ENCODE measurements at regions not wholly inside any gene's neighbourhood (a gene's known extent, or its start where the extent isn't known, plus 50 kb on each side); places are given as distances from the start of the nearest gene placed in this dataset.

DNA sequence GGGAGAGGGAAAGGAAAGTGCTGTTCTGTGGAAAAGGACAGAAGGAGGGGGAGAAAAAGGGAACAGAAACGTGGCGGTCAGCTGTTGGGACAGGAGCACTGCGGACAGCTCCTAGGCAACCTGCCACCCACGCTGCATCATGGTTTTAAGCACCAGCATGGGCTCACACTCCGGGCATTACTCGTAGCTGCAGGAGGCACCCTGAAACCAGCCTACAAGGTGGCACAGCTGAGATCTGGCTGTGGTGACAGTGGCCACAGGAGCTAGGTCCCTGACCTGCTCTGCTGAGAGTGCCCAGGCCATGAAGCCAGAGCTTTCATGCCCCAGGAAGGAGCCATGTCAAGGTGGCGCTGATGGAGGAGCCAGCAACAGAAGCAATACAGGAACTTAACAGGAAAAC, 161.4 kb upstream of the ST8SIA2 start:
- H2AFZ ChIP-seq (replicated peaks; ENCODE audit: low read length, poor library complexity), result no peak overlapping the region
- H3K27me3 ChIP-seq (ENCODE audit: control insufficient read depth, insufficient read depth, low read length), result no peaks in the 10 kb centered on the region
- POLR2A ChIA-PET (ENCODE audit: unreplicated experiment), result no interaction called here
- H3K79me1 ChIP-seq (ENCODE audit: low read depth in 1 of 2, low read length in 2 of 2), result no peaks in the 10 kb centered on the region
- H3K4ac ChIP-seq (ENCODE audit: low read depth, low read length), result no peak overlapping the region
- H3K27ac ChIP-seq (ENCODE audit: insufficient read depth, low read length), result no peak overlapping the region
- H3K36me3 ChIP-seq (ENCODE audit: control insufficient read depth, insufficient read depth, low read length), result no peaks in the 10 kb centered on the region
- H4K91ac ChIP-seq (ENCODE audit: insufficient read depth, low read depth, low read length), result no peak overlapping the region
- no peak overlapping the region for H2BK15ac ChIP-seq (ENCODE audit: low read depth, low read length)
- WGBS, 2 experiments (ENCODE audit: extremely low coverage in 2 of 2, insufficient read length in 1 of 2), result 60% methylated on average over 3 of the region's 7 CpGs; no CpG with 5 or more reads in 1 of the 2 experiments
- H2BK120ac ChIP-seq (ENCODE audit: low read depth, low read length), result no peak overlapping the region
- H4K20me1 ChIP-seq (ENCODE audit: insufficient read depth, low read length), result no peaks in the 10 kb centered on the region
- dilution Hi-C loops (cut with HindIII; ENCODE audit: low sequenced_read_pairs, unreplicated experiment) (no loop called here), in situ Hi-C loops (cut with MboI; ENCODE audit: low sequenced_read_pairs) (no loop called here), intact Hi-C loops (cut with micrococcal nuclease) (no loop called here)
- no peak overlapping the region for H2AK5ac ChIP-seq (ENCODE audit: low read depth, low read length)
- no peak overlapping the region for H3K56ac ChIP-seq (ENCODE audit: extremely low read depth, insufficient read depth, low read length)
- DNase-seq, result no peak
- H2AK9ac ChIP-seq (replicated peaks; ENCODE audit: low read depth, low read length, poor library complexity), result no peak overlapping the region
- H3K4me3 ChIP-seq (ENCODE audit: insufficient read depth, low read depth, low read length), result no peak overlapping the region
- H3K14ac ChIP-seq (replicated peaks; ENCODE audit: low read depth, low read length), result no peak overlapping the region
- CTCF ChIA-PET, result no interaction called here
- BruUV-seq (replicated peaks), result no TSS peak
- no peak for TF ChIP-seq CHD1 (IDR thresholded peaks at IDR 0.05; ENCODE audit: low read depth, low read length)
- TF ChIP-seq, protein P1, sequence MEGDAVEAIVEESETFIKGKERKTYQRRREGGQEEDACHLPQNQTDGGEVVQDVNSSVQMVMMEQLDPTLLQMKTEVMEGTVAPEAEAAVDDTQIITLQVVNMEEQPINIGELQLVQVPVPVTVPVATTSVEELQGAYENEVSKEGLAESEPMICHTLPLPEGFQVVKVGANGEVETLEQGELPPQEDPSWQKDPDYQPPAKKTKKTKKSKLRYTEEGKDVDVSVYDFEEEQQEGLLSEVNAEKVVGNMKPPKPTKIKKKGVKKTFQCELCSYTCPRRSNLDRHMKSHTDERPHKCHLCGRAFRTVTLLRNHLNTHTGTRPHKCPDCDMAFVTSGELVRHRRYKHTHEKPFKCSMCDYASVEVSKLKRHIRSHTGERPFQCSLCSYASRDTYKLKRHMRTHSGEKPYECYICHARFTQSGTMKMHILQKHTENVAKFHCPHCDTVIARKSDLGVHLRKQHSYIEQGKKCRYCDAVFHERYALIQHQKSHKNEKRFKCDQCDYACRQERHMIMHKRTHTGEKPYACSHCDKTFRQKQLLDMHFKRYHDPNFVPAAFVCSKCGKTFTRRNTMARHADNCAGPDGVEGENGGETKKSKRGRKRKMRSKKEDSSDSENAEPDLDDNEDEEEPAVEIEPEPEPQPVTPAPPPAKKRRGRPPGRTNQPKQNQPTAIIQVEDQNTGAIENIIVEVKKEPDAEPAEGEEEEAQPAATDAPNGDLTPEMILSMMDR (conservative IDR thresholded peaks at IDR 0.05; ENCODE audit: low read depth, low read length), result no peak
- no peak for TF ChIP-seq BHLHE40 (IDR thresholded peaks at IDR 0.05; ENCODE audit: low read depth, low read length)
- TF ChIP-seq, protein P2, sequence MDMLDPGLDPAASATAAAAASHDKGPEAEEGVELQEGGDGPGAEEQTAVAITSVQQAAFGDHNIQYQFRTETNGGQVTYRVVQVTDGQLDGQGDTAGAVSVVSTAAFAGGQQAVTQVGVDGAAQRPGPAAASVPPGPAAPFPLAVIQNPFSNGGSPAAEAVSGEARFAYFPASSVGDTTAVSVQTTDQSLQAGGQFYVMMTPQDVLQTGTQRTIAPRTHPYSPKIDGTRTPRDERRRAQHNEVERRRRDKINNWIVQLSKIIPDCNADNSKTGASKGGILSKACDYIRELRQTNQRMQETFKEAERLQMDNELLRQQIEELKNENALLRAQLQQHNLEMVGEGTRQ (IDR thresholded peaks at IDR 0.05; ENCODE audit: low read depth, low read length), result no peak
- TF ChIP-seq MAZ (IDR thresholded peaks at IDR 0.05; ENCODE audit: borderline replicate concordance, low read depth, low read length), result no peak
- no peak for TF ChIP-seq MXI1 (IDR thresholded peaks at IDR 0.05; ENCODE audit: borderline replicate concordance, low read depth, low read length)
- no peak for TF ChIP-seq RCOR1 (IDR thresholded peaks at IDR 0.05; ENCODE audit: insufficient replicate concordance, low read length)
- no peak for TF ChIP-seq POLR2A (IDR thresholded peaks at IDR 0.05; ENCODE audit: low read depth, low read length)
- TF ChIP-seq FOS (IDR thresholded peaks at IDR 0.05; ENCODE audit: low read depth, low read length), result no peak
- TF ChIP-seq, protein P3, sequence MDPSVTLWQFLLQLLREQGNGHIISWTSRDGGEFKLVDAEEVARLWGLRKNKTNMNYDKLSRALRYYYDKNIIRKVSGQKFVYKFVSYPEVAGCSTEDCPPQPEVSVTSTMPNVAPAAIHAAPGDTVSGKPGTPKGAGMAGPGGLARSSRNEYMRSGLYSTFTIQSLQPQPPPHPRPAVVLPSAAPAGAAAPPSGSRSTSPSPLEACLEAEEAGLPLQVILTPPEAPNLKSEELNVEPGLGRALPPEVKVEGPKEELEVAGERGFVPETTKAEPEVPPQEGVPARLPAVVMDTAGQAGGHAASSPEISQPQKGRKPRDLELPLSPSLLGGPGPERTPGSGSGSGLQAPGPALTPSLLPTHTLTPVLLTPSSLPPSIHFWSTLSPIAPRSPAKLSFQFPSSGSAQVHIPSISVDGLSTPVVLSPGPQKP (IDR thresholded peaks at IDR 0.05; ENCODE audit: borderline replicate concordance, low read depth, low read length), result no peak
- no peak for TF ChIP-seq RFX5 (IDR thresholded peaks at IDR 0.05; ENCODE audit: low read depth, low read length)
- TF ChIP-seq SMC3 (IDR thresholded peaks at IDR 0.05; ENCODE audit: low read depth, low read length), result no peak
- no peak for TF ChIP-seq NFE2L2 (IDR thresholded peaks at IDR 0.05; ENCODE audit: low read depth, low read length)
- TF ChIP-seq CEBPB (IDR thresholded peaks at IDR 0.05; ENCODE audit: low read depth, low read length), result no peak
- no peak for TF ChIP-seq RAD21 (IDR thresholded peaks at IDR 0.05; ENCODE audit: low read length)
- no peak overlapping the region for H3K4me2 ChIP-seq (ENCODE audit: low read depth, low read length)
- no peak overlapping the region for H4K8ac ChIP-seq (ENCODE audit: low read depth in 2 of 2, low read length in 2 of 2)
- no peak overlapping the region for H3K9ac ChIP-seq (ENCODE audit: low read depth, low read length)
- H4K5ac ChIP-seq (ENCODE audit: low read depth, low read length), result no peak overlapping the region
- no peak overlapping the region for H2BK20ac ChIP-seq (ENCODE audit: low read depth, low read length)
- H3K9me3 ChIP-seq (ENCODE audit: control insufficient read depth, insufficient read depth, low read length), result peaks cover 8% of the 10 kb centered on the region
- H3K4me1 ChIP-seq (ENCODE audit: control insufficient read depth, insufficient read depth, low read length), result no peaks in the 10 kb centered on the region
- H3K23ac ChIP-seq (ENCODE audit: low read depth, low read length), result no peak overlapping the region
- no peaks in the 10 kb centered on the region for H3K9me1 ChIP-seq (ENCODE audit: insufficient read depth, low read length)
- no peak overlapping the region for H2BK5ac ChIP-seq (ENCODE audit: low read depth, low read length, poor library complexity, severe bottlenecking)
- ATAC-seq (ENCODE audit: low read depth), result no peak
- H3K18ac ChIP-seq (ENCODE audit: low read depth, low read length), result no peak overlapping the region

All from IMR-90 (cell line).